ENCODE measurements at regions not wholly inside any gene's neighbourhood (a gene's known extent, or its start where the extent isn't known, plus 50 kb on each side); places are given as distances from the start of the nearest gene placed in this dataset.
"Not testable (repeated sequence)": the region's sequence is repeated elsewhere in the genome, so short reads cannot be mapped to it uniquely, and the experiment has no call there.

GRCh38 chr1:171397851-171398469 lies 84.0 kb downstream of the FMO4 start:
- Histone ChIP-seq H3K4me3 (ENCODE audit: low read depth, low read length) (no peak overlapping the region), H3K79me2 (ENCODE audit: control insufficient read depth, insufficient read depth, low read length, poor library complexity) (no peaks in the 10 kb centered on the region), H2BK5ac (ENCODE audit: low read depth, low read length, poor library complexity) (no peak overlapping the region), H3K36me3 (ENCODE audit: control insufficient read depth in 1 of 2, insufficient read depth in 2 of 2, low read length in 2 of 2) (no peaks in the 10 kb centered on the region), H3K79me1 (ENCODE audit: low read length) (no peaks in the 10 kb centered on the region), H2BK12ac (ENCODE audit: low read length) (no peak overlapping the region), H4K12ac (ENCODE audit: low read depth, low read length) (no peak overlapping the region), H3K27me3 (ENCODE audit: insufficient read depth, low read length) (no peaks in the 10 kb centered on the region), H3K14ac (ENCODE audit: low read length) (no peak overlapping the region), H2AK5ac (ENCODE audit: low read length) (no peak overlapping the region), H4K8ac (ENCODE audit: low read depth, low read length) (no peak overlapping the region), H3K9me3 (ENCODE audit: insufficient read depth, low read depth, low read length) (no peaks in the 10 kb centered on the region), H3K18ac (ENCODE audit: low read length) (no peak overlapping the region), H3K23ac (ENCODE audit: low read length) (no peak overlapping the region), H3K9ac (ENCODE audit: low read length) (no peak overlapping the region), H3K4me2 (ENCODE audit: low read length) (no peak overlapping the region), H4K91ac (ENCODE audit: low read depth, low read length) (no peak overlapping the region), H3K27ac (ENCODE audit: low read depth, low read length) (no peak overlapping the region), H2BK120ac (ENCODE audit: insufficient read depth, low read length, poor library complexity) (no peak overlapping the region), H2AFZ (ENCODE audit: insufficient read depth, low read length, poor library complexity) (no peak overlapping the region), H3K4ac (ENCODE audit: low read depth, low read length) (no peak overlapping the region), H3K4me1 (ENCODE audit: control insufficient read depth in 1 of 2, insufficient read depth in 2 of 2, low read length in 2 of 2) (peaks cover 0 to 2% of the 10 kb centered on the region in 2 experiments)
- DNase-seq, result no peak
- no CpG with 5 or more reads among the region's 5 CpGs for WGBS (ENCODE audit: extremely low coverage, insufficient coverage, insufficient read length)

- peak overlapping the region; percentile 18 for H3K27ac ChIP-seq (ENCODE audit: low read depth, low read length)
- H4K8ac ChIP-seq (ENCODE audit: low read depth, low read length), result no peak overlapping the region
- no CpG with 5 or more reads among the region's 7 CpGs for WGBS (ENCODE audit: extremely low coverage, insufficient coverage, insufficient read length)
- no peak overlapping the region for H3K18ac ChIP-seq (ENCODE audit: low read length)
- no peak overlapping the region for H2AK5ac ChIP-seq (ENCODE audit: low read length)
- no peaks in the 10 kb centered on the region for H3K36me3 ChIP-seq (ENCODE audit: control insufficient read depth in 1 of 2, insufficient read depth in 2 of 2, low read length in 2 of 2)
- H3K14ac ChIP-seq (ENCODE audit: low read length), result no peak overlapping the region
- no peak overlapping the region for H3K4me2 ChIP-seq (ENCODE audit: low read length)
- DNase-seq, result peak; percentile 23 to 47
- no peaks in the 10 kb centered on the region for H3K79me2 ChIP-seq (ENCODE audit: control insufficient read depth, insufficient read depth, low read length, poor library complexity)
- H2BK5ac ChIP-seq (ENCODE audit: low read depth, low read length, poor library complexity), result no peak overlapping the region
- no peak overlapping the region for H2BK120ac ChIP-seq (ENCODE audit: insufficient read depth, low read length, poor library complexity)
- no peak overlapping the region for H2AFZ ChIP-seq (ENCODE audit: insufficient read depth, low read length, poor library complexity)
- no peaks in the 10 kb centered on the region for H3K27me3 ChIP-seq (ENCODE audit: insufficient read depth, low read length)
- no peak overlapping the region for H3K9ac ChIP-seq (ENCODE audit: low read length)
- peaks cover 4% of the 10 kb centered on the region for H3K79me1 ChIP-seq (ENCODE audit: low read length)
- H3K9me3 ChIP-seq (ENCODE audit: insufficient read depth, low read depth, low read length), result no peaks in the 10 kb centered on the region
- peak overlapping the region; percentile 11 for H4K91ac ChIP-seq (ENCODE audit: low read depth, low read length)
- no peak overlapping the region for H4K12ac ChIP-seq (ENCODE audit: low read depth, low read length)
- no peak overlapping the region for H3K23ac ChIP-seq (ENCODE audit: low read length)
- no peak overlapping the region for H3K4me3 ChIP-seq (ENCODE audit: low read depth, low read length)
- no peak overlapping the region for H3K4ac ChIP-seq (ENCODE audit: low read depth, low read length)
- no peak overlapping the region for H2BK12ac ChIP-seq (ENCODE audit: low read length)
- peaks cover 6% of the 10 kb centered on the region in 2 experiments for H3K4me1 ChIP-seq (ENCODE audit: control insufficient read depth in 1 of 2, insufficient read depth in 2 of 2, low read length in 2 of 2)
Observed at GRCh38 chr1:171403393-171403792, 81.9 kb upstream of the PRRC2C start.

DNA sequence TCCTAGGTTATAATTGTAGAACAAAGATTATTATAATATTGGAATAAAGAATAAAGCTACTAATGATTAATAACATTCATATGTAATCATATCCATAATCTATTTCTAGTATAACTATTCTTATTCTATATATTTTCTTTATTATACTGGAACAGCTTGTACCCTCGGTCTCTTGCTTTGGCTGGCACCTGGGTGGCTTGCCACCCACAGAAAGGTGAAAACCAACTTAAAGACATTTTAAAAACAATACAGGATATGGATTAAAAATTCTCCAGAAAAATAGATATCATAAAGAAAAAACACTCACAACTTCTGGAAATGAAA lies 80.0 kb upstream of the PRRC2C start:
- Histone ChIP-seq H3K27me3 (ENCODE audit: insufficient read depth, low read length) (no peaks in the 10 kb centered on the region), H2AFZ (ENCODE audit: insufficient read depth, low read length, poor library complexity) (no peak overlapping the region), H4K12ac (ENCODE audit: low read depth, low read length) (no peak overlapping the region), H3K4me3 (ENCODE audit: low read depth, low read length) (no peak overlapping the region), H3K79me1 (ENCODE audit: low read length) (peaks cover 4% of the 10 kb centered on the region), H2AK5ac (ENCODE audit: low read length) (no peak overlapping the region), H3K9ac (ENCODE audit: low read length) (no peak overlapping the region), H3K4me2 (ENCODE audit: low read length) (no peak overlapping the region), H2BK5ac (ENCODE audit: low read depth, low read length, poor library complexity) (no peak overlapping the region), H3K18ac (ENCODE audit: low read length) (no peak overlapping the region), H3K27ac (ENCODE audit: low read depth, low read length) (no peak overlapping the region), H3K14ac (ENCODE audit: low read length) (no peak overlapping the region), H4K8ac (ENCODE audit: low read depth, low read length) (no peak overlapping the region), H2BK12ac (ENCODE audit: low read length) (no peak overlapping the region), H3K23ac (ENCODE audit: low read length) (no peak overlapping the region), H3K79me2 (ENCODE audit: control insufficient read depth, insufficient read depth, low read length, poor library complexity) (no peaks in the 10 kb centered on the region), H2BK120ac (ENCODE audit: insufficient read depth, low read length, poor library complexity) (no peak overlapping the region), H3K36me3 (ENCODE audit: control insufficient read depth in 1 of 2, insufficient read depth in 2 of 2, low read length in 2 of 2) (no peaks in the 10 kb centered on the region), H3K4ac (ENCODE audit: low read depth, low read length) (no peak overlapping the region), H4K91ac (ENCODE audit: low read depth, low read length) (no peak overlapping the region), H3K4me1 (ENCODE audit: control insufficient read depth in 1 of 2, insufficient read depth in 2 of 2, low read length in 2 of 2) (peaks cover 6% of the 10 kb centered on the region in 2 experiments), H3K9me3 (ENCODE audit: insufficient read depth, low read depth, low read length) (no peaks in the 10 kb centered on the region)
- no CpG with 5 or more reads among the region's 1 CpG for WGBS (ENCODE audit: extremely low coverage, insufficient coverage, insufficient read length)
- no peak for DNase-seq

DNA sequence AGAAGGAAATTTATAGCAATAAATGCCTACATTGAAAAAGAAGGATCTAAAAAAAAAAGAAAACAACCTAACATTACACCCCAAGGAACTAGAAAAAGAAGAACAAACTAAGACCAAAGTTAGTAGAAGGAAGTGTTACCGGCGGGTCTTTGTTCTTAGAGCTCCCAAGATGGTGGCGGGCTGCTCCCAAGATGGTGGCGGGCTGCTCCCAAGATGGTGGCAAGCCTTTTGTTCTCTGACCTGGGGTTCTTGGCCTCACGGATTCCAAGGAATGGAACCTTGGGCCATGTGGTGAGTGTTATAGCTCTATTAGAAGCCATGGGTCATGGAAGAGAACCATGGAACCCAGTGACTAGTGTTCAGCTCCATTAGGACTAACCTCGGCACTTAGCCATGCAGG lies 71.8 kb upstream of the PRRC2C start:
- H3K79me2 ChIP-seq (ENCODE audit: control insufficient read depth, insufficient read depth, low read length, poor library complexity); H2BK12ac ChIP-seq (ENCODE audit: low read length); H3K4ac ChIP-seq (ENCODE audit: low read depth, low read length); H3K23ac ChIP-seq (ENCODE audit: low read length); H3K4me3 ChIP-seq (ENCODE audit: low read depth, low read length); H3K27ac ChIP-seq (ENCODE audit: low read depth, low read length); H3K4me2 ChIP-seq (ENCODE audit: low read length); H3K4me1 ChIP-seq (ENCODE audit: control insufficient read depth in 1 of 2, insufficient read depth in 2 of 2, low read length in 2 of 2); H2BK120ac ChIP-seq (ENCODE audit: insufficient read depth, low read length, poor library complexity); H3K9me3 ChIP-seq (ENCODE audit: insufficient read depth, low read depth, low read length); H3K14ac ChIP-seq (ENCODE audit: low read length); H2AK5ac ChIP-seq (ENCODE audit: low read length); H4K91ac ChIP-seq (ENCODE audit: low read depth, low read length); H4K8ac ChIP-seq (ENCODE audit: low read depth, low read length); H3K27me3 ChIP-seq (ENCODE audit: insufficient read depth, low read length); H3K79me1 ChIP-seq (ENCODE audit: low read length); H2BK5ac ChIP-seq (ENCODE audit: low read depth, low read length, poor library complexity); H2AFZ ChIP-seq (ENCODE audit: insufficient read depth, low read length, poor library complexity); H4K12ac ChIP-seq (ENCODE audit: low read depth, low read length); H3K9ac ChIP-seq (ENCODE audit: low read length); H3K18ac ChIP-seq (ENCODE audit: low read length); DNase-seq; H3K36me3 ChIP-seq (ENCODE audit: control insufficient read depth in 1 of 2, insufficient read depth in 2 of 2, low read length in 2 of 2): not testable (repeated sequence)
- WGBS (ENCODE audit: extremely low coverage, insufficient coverage, insufficient read length), result no CpG with 5 or more reads among the region's 6 CpGs

Data from trophoblast cell (in vitro differentiated cells and primary cell).